ENCODE measurements at regions not wholly inside any gene's neighbourhood (a gene's known extent, or its start where the extent isn't known, plus 50 kb on each side); places are given as distances from the start of the nearest gene placed in this dataset.
"Not testable (repeated sequence)": the region's sequence is repeated elsewhere in the genome, so short reads cannot be mapped to it uniquely, and the experiment has no call there.

DNA sequence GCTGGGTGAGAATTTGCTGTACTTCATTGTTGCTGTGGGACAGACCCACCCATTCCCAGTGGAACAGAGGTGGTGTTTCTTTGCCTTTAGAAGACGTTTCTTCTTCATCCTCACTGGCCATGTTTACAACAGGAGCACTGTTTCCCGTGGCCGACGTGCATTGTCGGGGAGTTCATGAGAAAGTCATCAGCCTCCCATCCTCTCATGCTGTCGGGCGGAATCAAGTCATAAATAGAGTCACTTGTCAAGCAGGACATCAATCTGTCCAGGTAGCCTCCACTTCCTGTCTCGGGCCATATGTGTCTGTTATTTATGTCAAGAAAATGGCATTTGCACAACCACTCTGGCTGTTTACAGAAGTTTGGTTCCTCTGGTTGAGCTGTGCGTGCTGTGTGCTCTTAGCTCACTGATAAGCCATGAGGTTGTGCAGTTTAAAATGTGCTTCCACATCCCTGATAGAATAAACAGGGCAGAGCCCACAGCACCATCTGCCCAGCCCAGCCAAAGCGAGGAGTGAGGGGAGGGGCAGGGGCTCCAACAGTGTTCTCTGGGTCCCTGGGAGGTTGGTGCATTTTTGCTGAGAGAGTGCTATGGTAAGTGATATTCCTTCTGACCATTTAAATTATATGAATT, 401.9 kb upstream of the IRX2 start:
- Histone ChIP-seq H2AFZ (ENCODE audit: low read depth, low read length, poor library complexity, severe bottlenecking) (no peak overlapping the region), H3K27me3 (ENCODE audit: insufficient read depth, low read length) (no peaks in the 10 kb centered on the region), H3K4me2 (ENCODE audit: low read length) (no peak overlapping the region), H3K4me1 (ENCODE audit: control insufficient read depth in 1 of 2, insufficient read depth in 2 of 2, low read length in 2 of 2) (no peaks in the 10 kb centered on the region), H3K9me3 (ENCODE audit: control insufficient read depth in 1 of 2, insufficient read depth in 1 of 2, low read depth in 1 of 2, low read length in 2 of 2) (peaks cover 4 to 19% of the 10 kb centered on the region in 2 experiments; a peak in 2 of 4 replicates), H3K79me2 (ENCODE audit: insufficient read depth, low read length) (no peaks in the 10 kb centered on the region), H3K9ac (ENCODE audit: low read length) (no peak overlapping the region), H3K4me3 (replicated peaks in 1 of 2; ENCODE audit: low read depth in 1 of 2, low read length in 2 of 2) (no peak overlapping the region), H3K9me2 (ENCODE audit: insufficient read depth) (no peaks in the 10 kb centered on the region), H4K20me1 (ENCODE audit: insufficient read depth) (no peaks in the 10 kb centered on the region), H3K36me3 (ENCODE audit: control insufficient read depth in 1 of 2, insufficient read depth in 2 of 2, low read length in 2 of 2) (no peaks in the 10 kb centered on the region), H3K27ac (ENCODE audit: low read depth, low read length) (no peak overlapping the region)
- no peak for DNase-seq (ENCODE audit: low read depth, low spot score)
- BruUV-seq (replicated peaks) = no TSS peak
- ChIA-PET RAD21 (ENCODE audit: low non-redundant PET in 1 of 2, low total read pairs in 2 of 2, uncharacterized antibody in 2 of 2, unreplicated experiment in 2 of 2) (no interaction called here), CTCF (no interaction called here), POLR2A (no interaction called here)
- no peak for TF ChIP-seq ZNF274 (IDR thresholded peaks at IDR 0.05; ENCODE audit: low read depth, low read length)
- no peak for ATAC-seq
- intact Hi-C loops (cut with micrococcal nuclease) = no loop called here

DNA sequence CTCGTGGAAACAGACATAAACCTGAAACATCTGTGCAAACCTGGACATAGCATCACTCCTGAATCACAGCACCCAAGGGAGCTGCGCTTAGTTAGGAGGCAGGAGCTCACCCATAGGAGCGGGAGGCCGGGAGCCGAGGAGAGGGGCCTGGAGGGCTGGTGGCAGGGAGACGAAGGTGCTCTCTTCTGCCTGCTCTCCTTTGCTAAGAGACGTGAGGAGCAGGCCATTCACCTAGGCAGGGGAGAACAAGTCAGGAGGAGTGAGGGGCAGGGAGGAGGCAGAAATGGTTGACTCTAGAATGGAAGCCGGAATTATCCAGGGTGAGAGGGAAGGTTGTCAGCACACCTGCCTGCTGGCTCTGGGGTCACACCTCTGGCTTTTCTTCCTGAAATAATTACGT, 398.4 kb upstream of the IRX2 start:
- Histone ChIP-seq H3K4me1 (ENCODE audit: control insufficient read depth in 1 of 2, insufficient read depth in 2 of 2, low read length in 2 of 2) (no peaks in the 10 kb centered on the region), H3K79me2 (ENCODE audit: insufficient read depth, low read length) (no peaks in the 10 kb centered on the region), H3K9me2 (ENCODE audit: insufficient read depth) (no peaks in the 10 kb centered on the region), H3K4me3 (replicated peaks in 1 of 2; ENCODE audit: low read depth in 1 of 2, low read length in 2 of 2) (no peak overlapping the region), H3K9me3 (ENCODE audit: control insufficient read depth in 1 of 2, insufficient read depth in 1 of 2, low read depth in 1 of 2, low read length in 2 of 2) (peaks cover 4 to 25% of the 10 kb centered on the region in 2 experiments; a peak in 3 of 4 replicates), H3K4me2 (ENCODE audit: low read length) (no peak overlapping the region), H3K27me3 (ENCODE audit: insufficient read depth, low read length) (no peaks in the 10 kb centered on the region), H3K9ac (ENCODE audit: low read length) (no peak overlapping the region), H3K27ac (ENCODE audit: low read depth, low read length) (no peak overlapping the region), H3K36me3 (ENCODE audit: control insufficient read depth in 1 of 2, insufficient read depth in 2 of 2, low read length in 2 of 2) (no peaks in the 10 kb centered on the region), H2AFZ (ENCODE audit: low read depth, low read length, poor library complexity, severe bottlenecking) (no peak overlapping the region), H4K20me1 (ENCODE audit: insufficient read depth) (no peaks in the 10 kb centered on the region)
- RAD21 ChIA-PET (ENCODE audit: low non-redundant PET in 1 of 2, low total read pairs in 2 of 2, uncharacterized antibody in 2 of 2, unreplicated experiment in 2 of 2) = no interaction called here
- ATAC-seq (no peak), DNase-seq (ENCODE audit: low read depth, low spot score) (no peak)
- BruUV-seq (replicated peaks) = no TSS peak
- POLR2A ChIA-PET = no interaction called here
- intact Hi-C loops (cut with micrococcal nuclease) = no loop called here
- CTCF ChIA-PET = no interaction called here
- TF ChIP-seq CBX3 (IDR thresholded peaks at IDR 0.05; ENCODE audit: low read depth) = no peak
- TF ChIP-seq, protein P1, sequence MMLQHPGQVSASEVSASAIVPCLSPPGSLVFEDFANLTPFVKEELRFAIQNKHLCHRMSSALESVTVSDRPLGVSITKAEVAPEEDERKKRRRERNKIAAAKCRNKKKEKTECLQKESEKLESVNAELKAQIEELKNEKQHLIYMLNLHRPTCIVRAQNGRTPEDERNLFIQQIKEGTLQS (IDR thresholded peaks at IDR 0.05) = no peak
- TF ChIP-seq FOSL1 (IDR thresholded peaks at IDR 0.05; ENCODE audit: low read depth) = no peak
- no peak for TF ChIP-seq ELF1 (IDR thresholded peaks at IDR 0.05; ENCODE audit: borderline replicate concordance, low read depth)
- TF ChIP-seq, protein P2, sequence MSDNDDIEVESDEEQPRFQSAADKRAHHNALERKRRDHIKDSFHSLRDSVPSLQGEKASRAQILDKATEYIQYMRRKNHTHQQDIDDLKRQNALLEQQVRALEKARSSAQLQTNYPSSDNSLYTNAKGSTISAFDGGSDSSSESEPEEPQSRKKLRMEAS (IDR thresholded peaks at IDR 0.05) = no peak
- TF ChIP-seq ZFX (IDR thresholded peaks at IDR 0.05) = no peak
- TF ChIP-seq EGR1 (IDR thresholded peaks at IDR 0.05; ENCODE audit: low read depth) = no peak
- no peak for TF ChIP-seq SIN3A (IDR thresholded peaks at IDR 0.05; ENCODE audit: low read depth)
- TF ChIP-seq ZNF274 (IDR thresholded peaks at IDR 0.05; ENCODE audit: low read depth, low read length) = no peak
- no peak for TF ChIP-seq CEBPB (IDR thresholded peaks at IDR 0.05; ENCODE audit: low read depth)
- TF ChIP-seq, protein P3, sequence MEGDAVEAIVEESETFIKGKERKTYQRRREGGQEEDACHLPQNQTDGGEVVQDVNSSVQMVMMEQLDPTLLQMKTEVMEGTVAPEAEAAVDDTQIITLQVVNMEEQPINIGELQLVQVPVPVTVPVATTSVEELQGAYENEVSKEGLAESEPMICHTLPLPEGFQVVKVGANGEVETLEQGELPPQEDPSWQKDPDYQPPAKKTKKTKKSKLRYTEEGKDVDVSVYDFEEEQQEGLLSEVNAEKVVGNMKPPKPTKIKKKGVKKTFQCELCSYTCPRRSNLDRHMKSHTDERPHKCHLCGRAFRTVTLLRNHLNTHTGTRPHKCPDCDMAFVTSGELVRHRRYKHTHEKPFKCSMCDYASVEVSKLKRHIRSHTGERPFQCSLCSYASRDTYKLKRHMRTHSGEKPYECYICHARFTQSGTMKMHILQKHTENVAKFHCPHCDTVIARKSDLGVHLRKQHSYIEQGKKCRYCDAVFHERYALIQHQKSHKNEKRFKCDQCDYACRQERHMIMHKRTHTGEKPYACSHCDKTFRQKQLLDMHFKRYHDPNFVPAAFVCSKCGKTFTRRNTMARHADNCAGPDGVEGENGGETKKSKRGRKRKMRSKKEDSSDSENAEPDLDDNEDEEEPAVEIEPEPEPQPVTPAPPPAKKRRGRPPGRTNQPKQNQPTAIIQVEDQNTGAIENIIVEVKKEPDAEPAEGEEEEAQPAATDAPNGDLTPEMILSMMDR (IDR thresholded peaks at IDR 0.05 in 2 of 3, conservative IDR thresholded peaks at IDR 0.05 in 1 of 3; ENCODE audit: borderline replicate concordance in 1 of 3, insufficient read depth in 1 of 3, low read depth in 2 of 3, low read length in 2 of 3) = no peak

DNA sequence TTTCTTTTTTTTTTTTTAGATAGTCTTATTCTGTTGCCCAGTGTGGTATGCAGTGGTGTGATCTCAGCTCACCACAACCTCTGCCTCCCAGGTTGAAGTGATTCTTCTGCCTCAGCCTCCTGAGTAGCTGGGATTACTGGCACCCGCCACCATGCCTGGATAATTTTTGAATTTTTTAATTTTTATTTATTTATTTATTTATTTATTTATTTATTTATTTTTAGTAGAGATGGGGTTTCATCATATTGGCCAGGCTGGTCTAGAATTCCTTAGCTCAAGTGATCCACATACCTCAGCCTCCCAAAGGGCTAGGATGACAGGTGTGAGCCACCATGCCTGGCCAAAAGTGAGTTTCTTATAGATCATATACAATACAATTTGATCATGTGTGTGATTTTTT, 395.9 kb upstream of the IRX2 start:
- H3K36me3 ChIP-seq (ENCODE audit: control insufficient read depth in 1 of 2, insufficient read depth in 2 of 2, low read length in 2 of 2); H3K27ac ChIP-seq (ENCODE audit: low read depth, low read length); ATAC-seq; H3K27me3 ChIP-seq (ENCODE audit: insufficient read depth, low read length); intact Hi-C loops (cut with micrococcal nuclease); BruUV-seq (replicated peaks); H2AFZ ChIP-seq (ENCODE audit: low read depth, low read length, poor library complexity, severe bottlenecking); RAD21 ChIA-PET (ENCODE audit: low non-redundant PET in 1 of 2, low total read pairs in 2 of 2, uncharacterized antibody in 2 of 2, unreplicated experiment in 2 of 2); H3K4me1 ChIP-seq (ENCODE audit: control insufficient read depth in 1 of 2, insufficient read depth in 2 of 2, low read length in 2 of 2); H3K4me2 ChIP-seq (ENCODE audit: low read length); H3K79me2 ChIP-seq (ENCODE audit: insufficient read depth, low read length); H3K4me3 ChIP-seq (replicated peaks in 1 of 2; ENCODE audit: low read depth in 1 of 2, low read length in 2 of 2); DNase-seq (ENCODE audit: low read depth, low spot score); CTCF ChIA-PET; H4K20me1 ChIP-seq (ENCODE audit: insufficient read depth); POLR2A ChIA-PET; H3K9me2 ChIP-seq (ENCODE audit: insufficient read depth); H3K9ac ChIP-seq (ENCODE audit: low read length): not testable (repeated sequence)
- peaks cover 4 to 27% of the 10 kb centered on the region in 2 experiments; a peak in 3 of 4 replicates for H3K9me3 ChIP-seq (ENCODE audit: control insufficient read depth in 1 of 2, insufficient read depth in 1 of 2, low read depth in 1 of 2, low read length in 2 of 2)
